ENCODE measurements at regions not wholly inside any gene's neighbourhood (a gene's known extent, or its start where the extent isn't known, plus 50 kb on each side); places are given as distances from the start of the nearest gene placed in this dataset.
"Not testable (repeated sequence)": the region's sequence is repeated elsewhere in the genome, so short reads cannot be mapped to it uniquely, and the experiment has no call there.

- H3K4me2 ChIP-seq; BruUV-seq (replicated peaks); H3K36me3 ChIP-seq (ENCODE audit: low read depth): not testable (repeated sequence)
Measured at GRCh38 chr21:5108048-5108775, 5413.2 kb upstream of the TPTE start.

GRCh38 chr21:5111197-5111596 is 5410.2 kb upstream of the TPTE start:
- H4K20me1 ChIP-seq (ENCODE audit: insufficient read depth); H3K36me3 ChIP-seq (ENCODE audit: low read depth); H3K27ac ChIP-seq; BruUV-seq (replicated peaks); H3K79me2 ChIP-seq (ENCODE audit: low read depth); DNase-seq; CTCF ChIA-PET; H3K4me1 ChIP-seq (replicated peaks; ENCODE audit: insufficient read depth); POLR2A ChIA-PET (ENCODE audit: unreplicated experiment); H2AFZ ChIP-seq; H3F3A ChIP-seq (ENCODE audit: insufficient read depth, low read depth); H3K4me3 ChIP-seq; H3K9me3 ChIP-seq (ENCODE audit: insufficient read depth, low read depth); intact Hi-C loops (cut with micrococcal nuclease; ENCODE audit: unreplicated experiment); H3K9me2 ChIP-seq (ENCODE audit: insufficient read depth); H3K27me3 ChIP-seq (ENCODE audit: insufficient read depth, low read depth); H3K4me2 ChIP-seq: not testable (repeated sequence)

More at GRCh38 chr21:5108048-5108775, 5413.2 kb upstream of the TPTE start:
- H3K27ac ChIP-seq; H3F3A ChIP-seq (ENCODE audit: insufficient read depth, low read depth); POLR2A ChIA-PET (ENCODE audit: unreplicated experiment); H2AFZ ChIP-seq; H3K9me3 ChIP-seq (ENCODE audit: insufficient read depth, low read depth); H3K9me2 ChIP-seq (ENCODE audit: insufficient read depth); DNase-seq; CTCF ChIA-PET; H3K79me2 ChIP-seq (ENCODE audit: low read depth); intact Hi-C loops (cut with micrococcal nuclease; ENCODE audit: unreplicated experiment); H3K4me1 ChIP-seq (replicated peaks; ENCODE audit: insufficient read depth); H3K27me3 ChIP-seq (ENCODE audit: insufficient read depth, low read depth); H4K20me1 ChIP-seq (ENCODE audit: insufficient read depth); H3K4me3 ChIP-seq: not testable (repeated sequence)

- DNase-seq; H3K9me3 ChIP-seq (ENCODE audit: insufficient read depth, low read depth); POLR2A ChIA-PET (ENCODE audit: unreplicated experiment); H3K4me2 ChIP-seq; BruUV-seq (replicated peaks); H3K4me3 ChIP-seq; H3K9me2 ChIP-seq (ENCODE audit: insufficient read depth); H3K79me2 ChIP-seq (ENCODE audit: low read depth); H3K36me3 ChIP-seq (ENCODE audit: low read depth); H3K4me1 ChIP-seq (replicated peaks; ENCODE audit: insufficient read depth); CTCF ChIA-PET; H4K20me1 ChIP-seq (ENCODE audit: insufficient read depth); intact Hi-C loops (cut with micrococcal nuclease; ENCODE audit: unreplicated experiment); H3K27ac ChIP-seq; H2AFZ ChIP-seq; H3F3A ChIP-seq (ENCODE audit: insufficient read depth, low read depth); H3K27me3 ChIP-seq (ENCODE audit: insufficient read depth, low read depth): not testable (repeated sequence)
Measured at GRCh38 chr21:5113092-5113491, 5408.3 kb upstream of the TPTE start.

- H3K9me2 ChIP-seq (ENCODE audit: insufficient read depth); H3K4me1 ChIP-seq (replicated peaks; ENCODE audit: insufficient read depth); H4K20me1 ChIP-seq (ENCODE audit: insufficient read depth); BruUV-seq (replicated peaks); H3K4me3 ChIP-seq; CTCF ChIA-PET; H3K27me3 ChIP-seq (ENCODE audit: insufficient read depth, low read depth); H3K36me3 ChIP-seq (ENCODE audit: low read depth); H3K4me2 ChIP-seq; H2AFZ ChIP-seq; H3F3A ChIP-seq (ENCODE audit: insufficient read depth, low read depth); POLR2A ChIA-PET (ENCODE audit: unreplicated experiment); DNase-seq; H3K79me2 ChIP-seq (ENCODE audit: low read depth); H3K27ac ChIP-seq; H3K9me3 ChIP-seq (ENCODE audit: insufficient read depth, low read depth); intact Hi-C loops (cut with micrococcal nuclease; ENCODE audit: unreplicated experiment): not testable (repeated sequence)
Measured at GRCh38 chr21:5114468-5114867, 5406.9 kb upstream of the TPTE start.

- H3K4me2 ChIP-seq; H3K9me2 ChIP-seq (ENCODE audit: insufficient read depth); POLR2A ChIA-PET (ENCODE audit: unreplicated experiment); H3F3A ChIP-seq (ENCODE audit: insufficient read depth, low read depth); H3K27ac ChIP-seq; H3K36me3 ChIP-seq (ENCODE audit: low read depth); H2AFZ ChIP-seq; H3K79me2 ChIP-seq (ENCODE audit: low read depth); H4K20me1 ChIP-seq (ENCODE audit: insufficient read depth); BruUV-seq (replicated peaks); DNase-seq; intact Hi-C loops (cut with micrococcal nuclease; ENCODE audit: unreplicated experiment); CTCF ChIA-PET; H3K4me3 ChIP-seq; H3K27me3 ChIP-seq (ENCODE audit: insufficient read depth, low read depth); H3K9me3 ChIP-seq (ENCODE audit: insufficient read depth, low read depth); H3K4me1 ChIP-seq (replicated peaks; ENCODE audit: insufficient read depth): not testable (repeated sequence)
Measured at GRCh38 chr21:5114893-5115645, 5406.3 kb upstream of the TPTE start.

- DNase-seq; CTCF ChIA-PET; H3F3A ChIP-seq (ENCODE audit: insufficient read depth, low read depth); H3K9me2 ChIP-seq (ENCODE audit: insufficient read depth); H3K4me2 ChIP-seq; H3K79me2 ChIP-seq (ENCODE audit: low read depth); H3K36me3 ChIP-seq (ENCODE audit: low read depth); H3K27me3 ChIP-seq (ENCODE audit: insufficient read depth, low read depth); H3K4me1 ChIP-seq (replicated peaks; ENCODE audit: insufficient read depth); H4K20me1 ChIP-seq (ENCODE audit: insufficient read depth); H3K27ac ChIP-seq; BruUV-seq (replicated peaks); H2AFZ ChIP-seq; POLR2A ChIA-PET (ENCODE audit: unreplicated experiment); H3K4me3 ChIP-seq; H3K9me3 ChIP-seq (ENCODE audit: insufficient read depth, low read depth); intact Hi-C loops (cut with micrococcal nuclease; ENCODE audit: unreplicated experiment): not testable (repeated sequence)
Measured at GRCh38 chr21:5115646-5116343, 5405.6 kb upstream of the TPTE start.

- H3F3A ChIP-seq (ENCODE audit: insufficient read depth, low read depth); POLR2A ChIA-PET (ENCODE audit: unreplicated experiment); H4K20me1 ChIP-seq (ENCODE audit: insufficient read depth); H3K36me3 ChIP-seq (ENCODE audit: low read depth); H3K9me3 ChIP-seq (ENCODE audit: insufficient read depth, low read depth); BruUV-seq (replicated peaks); H3K9me2 ChIP-seq (ENCODE audit: insufficient read depth); H2AFZ ChIP-seq; CTCF ChIA-PET; H3K27me3 ChIP-seq (ENCODE audit: insufficient read depth, low read depth); intact Hi-C loops (cut with micrococcal nuclease; ENCODE audit: unreplicated experiment); H3K27ac ChIP-seq; H3K4me3 ChIP-seq; DNase-seq; H3K79me2 ChIP-seq (ENCODE audit: low read depth); H3K4me2 ChIP-seq; H3K4me1 ChIP-seq (replicated peaks; ENCODE audit: insufficient read depth): not testable (repeated sequence)
Measured at GRCh38 chr21:5116344-5117123, 5404.8 kb upstream of the TPTE start.
